Smooth muscle cell (in vitro differentiated cells): ENCODE measurements at regions not wholly inside any gene's neighbourhood (a gene's known extent, or its start where the extent isn't known, plus 50 kb on each side); places are given as distances from the start of the nearest gene placed in this dataset.

ENCODE experiments used
- DNase-seq: peaks from one replicate; lab custom pipeline; 2025; ENCODE audit not compliant: unreplicated experiment; lab: John Stamatoyannopoulos, UW
- H2AFZ ChIP-seq: fragments of 200-600 bp; sonication (generic); 2 replicates; pipeline ENCODE4 v1.6.0; 2016; ENCODE audit warnings: antibody characterized with exemption, low read depth, mild to moderate bottlenecking
- H3F3A ChIP-seq: fragments of 200-600 bp; sonication (generic); 2 replicates; pipeline ENCODE4 v1.6.0; 2017; ENCODE audit warnings: antibody characterized with exemption, low read depth
- H3K27ac ChIP-seq: fragments of 200-600 bp; sonication (generic); 2 replicates; pipeline ENCODE4 v1.5.1; 2016; ENCODE audit warnings: low read depth, mild to moderate bottlenecking
- H3K27me3 ChIP-seq: fragments of 200-600 bp; sonication (generic); 2 replicates; pipeline ENCODE4 v1.6.1; 2016; ENCODE audit warnings: low read depth, mild to moderate bottlenecking
- H3K36me3 ChIP-seq: fragments of 200-600 bp; sonication (generic); 2 replicates; pipeline ENCODE4 v1.5.1; 2016; ENCODE audit warnings: low read depth
- H3K4me1 ChIP-seq: fragments of 200-600 bp; sonication (generic); 2 replicates; pipeline ENCODE4 v1.5.1; 2016; ENCODE audit warnings: low read depth
- H3K4me2 ChIP-seq: fragments of 200-600 bp; sonication (generic); 2 replicates; pipeline ENCODE4 v1.6.0; 2016; ENCODE audit warnings: mild to moderate bottlenecking
- H3K4me3 ChIP-seq: fragments of 200-600 bp; sonication (generic); 2 replicates; pipeline ENCODE4 v1.5.1; 2016; ENCODE audit warnings: mild to moderate bottlenecking
- H3K79me2 ChIP-seq: fragments of 200-600 bp; sonication (generic); 2 replicates; pipeline ENCODE4 v1.6.0; 2016; ENCODE audit warnings: low read depth, mild to moderate bottlenecking
- H3K9ac ChIP-seq: fragments of 200-600 bp; sonication (generic); 2 replicates; pipeline ENCODE4 v1.6.0; 2016; ENCODE audit warnings: low read depth
- H3K9me3 ChIP-seq: fragments of 200-600 bp; sonication (generic); replicated peaks from 2 replicates; pipeline ENCODE4 v1.5.1; 2016; ENCODE audit warnings: low read depth
- H4K20me1 ChIP-seq: fragments of 200-600 bp; sonication (generic); 2 replicates; pipeline ENCODE4 v1.6.0; 2016; ENCODE audit warnings: low read depth
- CTCF ChIP-seq: fragments of 200-600 bp; sonication (generic); IDR thresholded peaks from 2 replicates; pipeline ENCODE4 v1.5.1; 2017; ENCODE audit warnings: borderline replicate concordance, mild to moderate bottlenecking, antibody characterized with exemption; ENCODE audit not compliant: insufficient read depth, poor library complexity, severe bottlenecking
- WGBS: methylation state at CpG from one replicate; pipeline ENCODE4 v1.1.7; 2016; ENCODE audit warnings: low lambda C conversion rate; 5-methylcytosine and 5-hydroxymethylcytosine counted together

- Histone ChIP-seq H4K20me1 (no peaks in the 10 kb centered on the region), H3K4me1 (no peaks in the 10 kb centered on the region), H3K4me2 (no peak overlapping the region), H3K27me3 (no peaks in the 10 kb centered on the region), H3K9me3 (no peaks in the 10 kb centered on the region), H3K4me3 (no peak overlapping the region), H2AFZ (peak overlapping the region; percentile 25), H3F3A (peaks cover 16% of the 10 kb centered on the region), H3K36me3 (no peaks in the 10 kb centered on the region), H3K9ac (no peak overlapping the region), H3K27ac (peak overlapping the region; percentile 63), H3K79me2 (no peaks in the 10 kb centered on the region)
- DNase-seq: no peak
- no peak for TF ChIP-seq CTCF
- WGBS: 89% methylated on average over 2 of the region's 2 CpGs
Observed at GRCh38 chr17:17416007-17416399, 60.8 kb upstream of the MED9 start.

GRCh38 chr17:17416400-17417360, 60.1 kb upstream of the MED9 start:
- no peaks in the 10 kb centered on the region for H3K79me2 ChIP-seq
- peak overlapping the region; percentile 31 for H2AFZ ChIP-seq
- TF ChIP-seq CTCF: no peak
- H3K27me3 ChIP-seq: no peaks in the 10 kb centered on the region
- H3K4me3 ChIP-seq: no peak overlapping the region
- no peaks in the 10 kb centered on the region for H3K9me3 ChIP-seq
- WGBS: 85% methylated on average over 16 of the region's 16 CpGs
- no peaks in the 10 kb centered on the region for H3K36me3 ChIP-seq
- H3K4me2 ChIP-seq: no peak overlapping the region
- H3K4me1 ChIP-seq: no peaks in the 10 kb centered on the region
- H3F3A ChIP-seq: peaks cover 16% of the 10 kb centered on the region
- DNase-seq: no peak
- no peak overlapping the region for H3K9ac ChIP-seq
- H3K27ac ChIP-seq: peak overlapping the region; percentile 63
- no peaks in the 10 kb centered on the region for H4K20me1 ChIP-seq

GRCh38 chr17:17417718-17418181, 59.0 kb upstream of the MED9 start:
- Histone ChIP-seq H3K4me1 (no peaks in the 10 kb centered on the region), H3K36me3 (no peaks in the 10 kb centered on the region), H2AFZ (no peak overlapping the region), H3K79me2 (no peaks in the 10 kb centered on the region), H3K27ac (no peak overlapping the region), H3K9ac (no peak overlapping the region), H4K20me1 (no peaks in the 10 kb centered on the region), H3K27me3 (no peaks in the 10 kb centered on the region), H3F3A (peaks cover 16% of the 10 kb centered on the region), H3K9me3 (no peaks in the 10 kb centered on the region), H3K4me3 (no peak overlapping the region), H3K4me2 (no peak overlapping the region)
- no peak for DNase-seq
- 27% methylated on average over 5 of the region's 5 CpGs for WGBS
- no peak for TF ChIP-seq CTCF

GRCh38 chr17:17419166-17419565, 57.6 kb upstream of the MED9 start:
- Histone ChIP-seq H3K4me3 (no peak overlapping the region), H3K9me3 (no peaks in the 10 kb centered on the region), H3K9ac (no peak overlapping the region), H3F3A (peaks cover 16% of the 10 kb centered on the region), H3K79me2 (no peaks in the 10 kb centered on the region), H3K27ac (no peak overlapping the region), H4K20me1 (no peaks in the 10 kb centered on the region), H3K36me3 (no peaks in the 10 kb centered on the region), H3K4me2 (no peak overlapping the region), H3K4me1 (no peaks in the 10 kb centered on the region), H2AFZ (no peak overlapping the region), H3K27me3 (no peaks in the 10 kb centered on the region)
- 100% methylated on average over 2 of the region's 2 CpGs for WGBS
- DNase-seq: no peak
- no peak for TF ChIP-seq CTCF
